GM10266 (cell line): ENCODE measurements at regions not wholly inside any gene's neighbourhood (a gene's known extent, or its start where the extent isn't known, plus 50 kb on each side); places are given as distances from the start of the nearest gene placed in this dataset.

Experiments used
- DNase-seq: peaks from one replicate; pipeline ENCODE4 v3.0.0; 2012; ENCODE audit errors: extremely low spot score
- CTCF ChIP-seq: IDR thresholded peaks from 2 replicates; pipeline ENCODE4 v1.5.1; 2012; ENCODE audit warnings: mild to moderate bottlenecking, low read depth; ENCODE audit not compliant: control insufficient read depth, insufficient read depth; ENCODE audit errors: missing control alignments

GRCh38 chr2:167859676-167860075 lies 387.7 kb downstream of the STK39 start:
- no peak for TF ChIP-seq CTCF
- DNase-seq, result no peak

- TF ChIP-seq CTCF, result no peak
- no peak for DNase-seq
These were observed 389.3 kb downstream of the STK39 start for GRCh38 chr2:167858086-167858485.

GRCh38 chr2:167857416-167857815 lies 390.0 kb downstream of the STK39 start:
- DNase-seq, result no peak
- TF ChIP-seq CTCF, result no peak

- no peak for TF ChIP-seq CTCF
- no peak for DNase-seq
These were observed 391.2 kb downstream of the STK39 start for GRCh38 chr2:167856190-167856589.

- TF ChIP-seq CTCF, result no peak
- no peak for DNase-seq
These were observed 392.2 kb downstream of the STK39 start for GRCh38 chr2:167855211-167855610.

GRCh38 chr2:167853717-167854116 lies 393.7 kb downstream of the STK39 start:
- no peak for DNase-seq
- no peak for TF ChIP-seq CTCF

GRCh38 chr2:167851876-167852275 lies 395.5 kb downstream of the STK39 start:
- no peak for DNase-seq
- TF ChIP-seq CTCF, result no peak
